HCEC 1CT (cell line): ENCODE measurements at regions not wholly inside any gene's neighbourhood (a gene's known extent, or its start where the extent isn't known, plus 50 kb on each side); places are given as distances from the start of the nearest gene placed in this dataset.

Experiments
- DNase-seq: peaks from one replicate; pipeline ENCODE4 v3.0.0-alpha.2; 2017

DNA sequence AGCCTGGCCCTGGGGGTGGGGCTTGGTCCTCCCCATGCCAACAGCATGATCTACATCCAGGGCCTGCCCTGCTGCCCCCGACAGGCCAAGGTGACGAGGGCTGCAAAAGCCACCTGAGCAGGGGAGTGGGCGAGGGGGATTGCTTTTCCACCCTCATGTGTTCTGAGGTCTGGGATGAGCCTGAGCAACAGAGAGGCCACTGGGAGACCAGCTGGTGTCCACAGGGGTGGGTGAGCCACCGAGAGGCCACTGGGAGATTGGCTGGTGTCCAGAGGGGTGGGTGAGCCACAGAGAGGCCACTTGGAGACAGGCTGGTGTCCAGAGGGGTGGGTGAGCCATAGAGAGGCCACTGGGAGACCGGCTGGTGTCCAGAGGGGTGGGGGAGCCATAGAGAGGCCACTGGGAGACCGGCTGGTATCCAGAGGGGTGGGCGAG is 147.4 kb upstream of the GPC1 start:
- DNase-seq, result no peak

DNA sequence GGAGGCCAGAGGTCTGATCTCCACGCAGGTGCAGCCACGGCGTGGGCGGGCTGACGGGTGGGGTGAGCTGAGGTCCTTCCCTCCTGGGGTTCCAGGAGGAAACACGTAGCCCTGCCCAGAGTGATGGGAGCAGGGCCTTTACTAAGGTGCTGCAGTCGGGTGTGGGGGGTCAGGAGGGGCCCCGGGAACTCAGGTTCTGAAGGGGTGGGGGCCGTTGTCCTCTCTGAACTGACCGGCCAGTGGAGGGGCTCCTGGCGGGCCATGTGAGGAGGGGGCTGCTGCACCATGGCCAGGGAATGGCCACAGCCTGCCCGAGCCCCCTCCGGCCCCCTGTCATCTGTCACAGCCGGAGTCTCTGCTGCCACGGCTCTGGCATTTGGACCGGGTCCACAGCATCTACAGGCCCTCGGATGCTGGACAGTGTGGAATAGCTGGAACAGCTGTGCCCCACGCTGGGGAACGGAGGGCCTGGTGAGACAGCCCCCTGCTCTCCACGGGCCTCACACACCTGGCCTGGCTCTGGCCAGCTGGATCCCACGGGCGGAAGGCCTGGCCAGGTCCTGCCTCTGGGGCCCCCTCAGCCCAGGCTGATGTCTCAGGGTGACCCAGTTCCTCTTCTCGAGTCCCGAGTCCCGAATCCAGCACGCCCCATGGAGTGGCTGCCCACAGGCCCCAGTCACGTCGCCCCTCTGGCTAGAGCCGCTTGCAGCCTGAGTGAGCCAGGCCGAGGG is 145.6 kb upstream of the GPC1 start:
- no peak for DNase-seq

DNA sequence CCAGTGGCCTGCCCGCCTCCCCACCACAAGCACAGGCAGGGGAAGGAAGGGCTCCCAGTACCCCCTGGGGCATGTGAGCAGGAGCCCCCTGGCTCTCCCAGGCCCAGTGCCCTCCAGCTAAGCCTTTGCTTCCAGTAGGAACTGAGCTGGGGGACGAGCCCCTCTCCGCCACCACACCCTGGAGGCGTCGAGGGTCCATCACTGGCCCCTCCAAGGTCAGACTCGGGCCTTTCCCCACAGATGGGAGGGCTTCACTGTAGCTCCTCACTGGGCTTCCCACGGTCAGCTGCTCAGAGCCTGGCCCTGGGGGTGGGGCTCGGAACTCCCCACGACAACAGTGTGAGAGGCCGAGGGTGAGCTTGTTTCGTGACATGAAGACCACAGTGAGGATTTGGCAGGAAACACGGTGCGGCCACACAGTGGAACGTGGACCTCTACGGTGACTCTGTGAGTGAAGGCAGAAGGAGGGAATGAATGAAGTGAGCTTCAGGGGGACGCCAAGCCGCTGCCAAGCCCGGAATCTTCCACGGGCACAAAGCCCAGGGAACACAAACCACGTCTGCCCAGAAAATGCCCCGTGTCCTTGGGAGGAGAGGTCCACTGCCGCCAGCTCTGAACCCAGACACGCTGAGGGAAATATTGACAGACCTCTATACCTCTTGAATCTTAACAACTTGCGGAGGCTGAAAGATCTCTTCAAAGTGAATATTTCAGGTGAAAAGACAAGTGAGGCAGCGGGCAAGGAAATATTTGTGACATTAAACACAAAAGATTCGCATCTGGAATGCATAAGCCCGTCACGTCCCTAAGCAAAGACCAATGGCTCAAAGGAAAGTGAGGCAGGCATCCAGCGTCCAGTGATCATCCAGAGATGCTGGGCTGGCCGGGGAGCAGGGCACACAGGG is 144.8 kb upstream of the GPC1 start:
- no peak for DNase-seq

DNA sequence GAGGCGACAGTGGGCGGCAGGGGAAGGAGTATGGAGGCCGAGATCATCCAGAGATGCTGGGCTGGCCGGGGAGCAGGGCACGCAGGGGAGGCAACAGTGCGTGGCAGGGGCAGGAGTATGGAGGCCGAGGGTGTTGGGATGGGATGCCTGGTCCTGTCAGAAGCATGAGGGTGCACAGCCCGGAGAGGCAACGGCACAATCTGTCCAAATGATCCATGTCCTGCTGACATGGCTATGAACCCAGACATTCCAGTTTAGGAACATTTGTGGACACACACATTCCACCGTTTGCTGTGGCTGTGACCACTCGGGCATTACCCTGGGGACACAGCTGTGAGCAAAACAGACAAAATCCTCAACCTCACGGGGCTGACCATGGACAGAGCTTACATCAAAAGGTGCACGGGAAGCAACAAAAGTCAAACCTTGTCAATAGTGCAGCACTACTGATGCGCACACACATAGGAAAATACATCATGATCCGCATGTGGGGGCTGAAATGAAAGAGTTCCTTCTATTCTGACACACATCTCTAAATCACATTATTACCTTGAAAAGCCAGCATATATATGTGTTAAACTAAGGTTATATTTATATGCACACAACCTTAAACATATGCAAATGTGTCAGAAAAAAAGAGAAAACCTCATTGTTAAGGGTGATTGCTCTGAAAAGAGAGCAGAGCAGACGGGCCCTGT is 144.0 kb upstream of the GPC1 start:
- no peak for DNase-seq

DNA sequence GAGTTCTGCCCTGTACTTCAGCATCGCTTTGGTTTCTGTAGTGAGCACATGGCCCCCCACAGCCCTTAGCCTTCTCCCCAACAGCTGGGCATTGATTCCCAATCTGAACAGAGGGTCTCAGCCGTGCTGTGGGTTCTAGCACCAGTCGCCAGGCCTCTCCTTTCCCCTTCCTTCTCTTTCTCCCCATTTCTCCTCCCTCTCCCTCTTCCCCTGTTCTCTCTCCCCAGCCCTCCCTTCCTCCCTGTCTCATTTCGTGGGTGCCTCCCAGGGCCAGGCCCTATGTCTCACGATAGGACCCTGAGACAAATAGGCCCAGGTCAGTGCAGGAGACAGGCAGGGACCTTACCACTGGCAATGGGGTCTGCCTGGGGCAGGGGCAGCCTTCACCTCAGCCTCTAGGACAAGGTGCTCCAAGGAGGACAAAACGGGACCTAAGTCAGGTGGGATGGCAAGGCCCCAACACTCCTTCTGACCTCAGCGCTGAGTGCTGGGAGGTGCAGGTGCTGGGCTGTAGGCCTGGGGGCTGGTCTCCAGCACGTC is 143.4 kb upstream of the GPC1 start:
- DNase-seq, result no peak

DNA sequence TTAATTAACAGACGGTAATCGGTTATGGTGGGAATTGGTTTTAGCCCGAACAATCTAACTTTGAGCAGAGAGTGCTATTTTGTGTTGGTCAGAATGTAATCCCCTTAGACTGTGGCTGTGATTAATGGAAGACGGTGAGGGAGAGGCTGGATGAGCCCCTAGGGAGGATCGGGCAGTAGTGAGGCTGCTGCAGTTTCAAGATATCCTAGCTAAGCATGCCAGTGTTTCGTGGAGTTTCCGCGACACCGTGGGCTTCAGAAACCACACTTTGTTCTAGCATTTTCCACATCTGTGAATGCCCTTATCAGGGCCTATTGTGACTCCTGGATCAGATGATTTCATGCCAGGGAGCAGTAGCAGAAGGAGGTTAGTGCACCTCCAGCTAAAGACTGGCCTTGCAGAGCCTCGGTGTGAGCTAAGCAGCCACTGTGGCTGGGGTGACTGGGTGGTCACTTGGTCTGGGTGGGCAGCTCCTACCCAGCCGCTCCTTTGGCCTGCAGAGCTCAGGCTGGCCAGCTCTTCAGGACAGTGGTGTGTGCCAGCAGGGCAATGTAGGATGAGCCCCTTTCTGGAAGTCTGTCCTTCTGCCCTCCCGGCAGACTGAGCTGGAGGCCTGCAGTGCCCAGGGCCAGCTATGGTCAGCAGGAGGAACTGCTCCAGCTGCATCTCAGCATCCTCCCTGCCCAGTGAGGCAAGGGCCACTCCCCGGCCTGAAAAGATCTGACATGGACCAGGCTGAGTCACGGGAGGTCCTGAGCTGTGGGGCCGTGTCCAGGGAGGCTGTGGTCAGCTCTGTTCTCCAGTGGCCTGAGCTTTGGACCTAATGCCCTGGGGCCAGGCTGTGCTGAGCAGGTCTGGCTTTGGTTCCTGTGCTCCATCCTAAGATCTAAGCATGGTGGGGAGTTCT is 142.6 kb upstream of the GPC1 start:
- no peak for DNase-seq

DNA sequence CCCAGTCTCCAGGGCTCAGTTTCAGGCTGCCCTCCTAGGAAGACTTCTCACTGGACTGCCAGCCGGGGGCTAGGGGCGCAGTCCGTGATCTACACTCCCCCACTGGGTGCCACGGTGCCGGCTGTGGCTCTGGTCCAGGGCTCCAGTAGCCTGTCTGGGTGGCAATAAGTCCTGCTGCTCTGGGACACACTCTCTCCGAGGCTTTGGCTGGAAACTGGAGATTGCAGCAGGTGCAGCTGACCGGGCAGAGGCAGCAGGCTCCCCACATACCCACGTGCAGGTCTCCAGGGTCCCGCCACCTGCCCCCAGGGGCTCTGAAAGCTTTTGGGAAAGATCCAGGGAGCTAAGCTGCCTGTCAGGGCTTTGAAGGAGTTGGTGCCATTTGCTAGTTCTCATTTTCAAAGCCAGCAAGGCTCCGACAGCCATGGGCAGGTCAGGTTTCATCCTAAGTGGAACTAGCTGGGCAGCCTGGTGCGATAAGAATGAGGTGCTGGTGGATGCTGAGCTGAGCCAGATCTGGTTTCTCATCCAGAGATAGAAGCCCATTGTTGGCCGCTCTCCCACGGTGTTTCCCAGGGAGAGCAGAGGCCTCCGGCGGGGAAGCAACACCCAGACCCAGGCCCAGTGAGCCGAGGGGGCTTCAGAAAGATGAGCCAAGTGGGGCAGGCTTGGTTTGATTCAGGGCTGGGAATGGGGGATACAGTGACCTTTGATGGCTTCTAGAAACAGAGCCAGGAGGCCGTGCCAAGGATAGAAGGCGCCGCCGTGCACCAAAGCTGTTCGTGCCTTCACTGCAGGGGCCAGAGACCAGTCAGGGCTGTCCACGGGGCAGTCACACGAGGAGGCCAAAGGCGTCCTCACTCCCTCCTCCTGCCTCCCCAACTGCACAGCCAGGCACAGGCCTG is 141.7 kb upstream of the GPC1 start:
- DNase-seq, result no peak

DNA sequence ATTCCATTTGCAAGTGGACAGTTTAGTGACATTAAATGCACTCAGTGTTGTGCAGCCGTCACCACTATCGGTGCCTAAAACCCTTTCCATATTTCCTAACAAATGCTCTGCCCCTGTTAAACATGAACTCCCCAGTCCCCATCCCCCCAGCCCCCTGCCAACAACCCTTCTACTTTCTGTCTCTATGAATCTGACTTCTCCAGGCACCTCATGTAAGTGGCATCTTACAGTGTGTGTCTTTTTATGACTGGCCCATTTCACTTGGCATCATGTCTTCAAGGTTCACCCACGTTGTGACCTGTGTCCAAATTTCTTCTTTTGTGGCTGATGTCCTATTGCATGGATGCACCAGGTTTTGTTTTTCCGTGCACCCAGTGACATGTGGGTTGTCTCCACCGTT is 140.9 kb upstream of the GPC1 start:
- no peak for DNase-seq

DNA sequence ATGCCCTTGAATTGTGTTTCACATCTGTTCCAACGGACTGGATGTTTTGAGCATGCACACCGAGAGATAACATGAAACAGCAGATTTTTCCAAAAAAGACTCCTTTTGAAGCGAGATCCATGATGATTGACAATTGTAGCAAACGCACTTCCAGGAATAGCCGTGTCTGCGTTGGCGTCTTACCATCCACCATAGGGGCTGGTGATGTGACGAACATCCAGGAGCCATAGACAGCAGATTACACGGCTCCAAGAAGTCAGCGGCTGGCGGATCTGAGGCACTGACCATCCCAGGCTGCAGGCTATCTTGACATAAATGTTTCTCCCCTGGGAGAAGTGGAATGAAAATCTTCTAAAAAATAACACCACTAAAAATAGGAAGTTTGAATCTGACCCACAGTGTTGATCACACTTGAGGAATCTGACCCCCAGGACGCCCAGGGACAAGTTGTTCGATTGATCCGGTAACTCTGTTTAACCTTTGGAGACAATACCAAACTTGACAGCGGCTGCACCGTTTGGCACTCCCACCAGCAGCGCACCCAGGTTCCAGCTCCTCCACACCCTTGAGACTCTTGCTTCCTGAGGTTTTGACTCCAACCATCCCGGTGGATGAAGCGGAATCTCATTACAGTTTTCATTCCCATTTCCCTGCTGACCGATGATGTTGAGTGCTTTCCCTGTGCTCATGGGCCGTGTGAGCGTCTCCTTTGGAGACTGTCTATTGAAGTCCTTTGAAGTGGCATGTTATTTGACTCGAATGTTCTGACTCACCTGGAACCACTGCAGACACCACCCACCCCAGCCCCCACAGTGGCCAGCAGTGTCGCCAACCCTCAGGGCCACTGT is 140.0 kb upstream of the GPC1 start:
- no peak for DNase-seq

DNA sequence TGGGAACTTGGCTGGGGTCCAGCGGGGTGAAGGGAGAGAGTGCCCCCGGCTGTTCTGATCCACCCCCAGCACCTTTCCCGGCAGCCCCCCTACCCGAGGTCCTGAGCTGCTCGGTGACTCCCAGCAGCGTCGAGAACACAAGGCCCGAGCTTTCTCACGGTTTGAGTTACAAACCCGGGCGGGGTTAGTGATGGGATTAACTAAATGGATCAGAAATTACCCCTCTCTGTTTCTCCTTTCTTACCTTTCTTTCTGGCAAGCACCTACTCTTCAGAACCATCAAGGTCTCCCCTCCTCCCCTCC is 139.4 kb upstream of the GPC1 start:
- DNase-seq, result no peak

DNA sequence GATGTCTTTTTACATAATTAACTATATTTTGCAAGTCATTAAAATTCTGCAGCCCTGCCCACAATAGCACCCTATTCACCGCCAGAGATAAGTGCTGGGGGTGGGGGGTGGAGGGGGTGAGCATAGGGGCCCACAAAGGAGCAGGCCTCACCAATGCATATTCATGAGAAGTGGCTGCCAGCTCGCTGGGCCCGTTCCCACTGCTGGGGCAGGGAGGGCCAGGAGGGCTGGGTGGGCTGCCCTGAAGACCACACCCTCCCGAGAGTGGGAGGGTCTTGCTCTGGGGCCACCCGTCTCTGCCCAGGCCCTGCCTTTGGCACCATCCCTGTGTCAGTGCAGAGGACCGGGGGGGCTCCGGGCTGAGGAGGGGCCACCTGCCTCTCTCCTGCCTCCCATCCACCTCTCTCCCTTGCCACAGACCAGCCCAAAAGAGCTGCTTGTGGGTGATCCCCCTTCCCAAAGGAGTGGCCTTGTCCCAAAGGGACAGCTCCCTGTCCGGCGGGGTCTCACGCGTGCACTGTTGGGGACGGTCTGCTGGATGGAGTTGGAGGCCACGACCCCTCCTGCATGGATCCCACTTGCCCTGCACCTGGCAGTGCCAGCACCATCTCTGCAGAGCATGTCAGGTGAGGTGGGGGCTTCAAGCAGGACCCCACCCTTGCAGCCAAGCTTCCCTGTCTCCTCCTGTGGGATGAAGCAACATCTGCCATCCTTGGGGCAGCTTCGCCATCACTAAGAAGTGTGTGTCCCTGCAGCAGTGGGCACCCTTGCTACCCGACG is 138.8 kb upstream of the GPC1 start:
- no peak for DNase-seq

DNA sequence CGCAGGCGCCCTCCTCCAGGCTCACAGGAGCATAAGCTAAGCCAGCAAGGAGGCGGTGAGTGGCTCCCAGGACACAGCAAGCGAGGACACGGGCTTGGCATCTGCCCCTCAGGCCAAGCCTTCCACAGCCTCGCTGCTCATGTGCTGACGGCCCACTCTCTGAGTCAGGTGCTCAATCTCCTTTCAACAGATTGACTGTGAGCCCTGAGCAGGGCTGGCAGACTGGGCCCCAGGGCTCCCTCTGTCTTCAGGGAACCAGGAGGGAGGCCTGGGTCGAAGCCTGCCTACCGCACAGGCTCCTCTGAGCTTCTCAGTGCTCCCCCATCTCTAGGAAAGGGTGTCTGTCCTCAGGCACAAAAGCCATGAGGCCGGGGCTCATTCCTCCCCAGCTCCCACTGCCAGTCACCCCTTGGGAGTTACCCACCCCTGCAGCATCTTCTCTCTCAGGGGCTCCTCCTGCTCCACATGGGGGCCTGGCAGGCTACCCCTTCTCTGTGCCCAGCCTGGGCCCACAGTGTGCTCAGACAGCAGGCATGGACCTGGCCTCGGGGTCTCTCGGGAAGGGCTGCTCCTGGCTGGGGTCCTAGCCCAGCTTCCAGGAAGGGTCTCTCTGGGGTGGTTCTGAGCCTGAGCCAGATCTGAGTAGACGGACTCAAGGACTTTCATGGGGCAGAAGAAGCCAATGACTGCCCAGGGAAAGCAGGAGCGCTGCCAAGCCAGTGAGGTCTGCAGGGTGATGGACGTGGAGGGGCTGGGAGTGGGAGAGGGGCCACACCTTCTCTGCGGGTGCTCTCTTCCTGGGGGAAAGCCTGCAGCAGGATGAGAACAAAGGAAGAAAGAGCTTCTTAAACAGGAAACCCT is 138.0 kb upstream of the GPC1 start:
- DNase-seq, result no peak

DNA sequence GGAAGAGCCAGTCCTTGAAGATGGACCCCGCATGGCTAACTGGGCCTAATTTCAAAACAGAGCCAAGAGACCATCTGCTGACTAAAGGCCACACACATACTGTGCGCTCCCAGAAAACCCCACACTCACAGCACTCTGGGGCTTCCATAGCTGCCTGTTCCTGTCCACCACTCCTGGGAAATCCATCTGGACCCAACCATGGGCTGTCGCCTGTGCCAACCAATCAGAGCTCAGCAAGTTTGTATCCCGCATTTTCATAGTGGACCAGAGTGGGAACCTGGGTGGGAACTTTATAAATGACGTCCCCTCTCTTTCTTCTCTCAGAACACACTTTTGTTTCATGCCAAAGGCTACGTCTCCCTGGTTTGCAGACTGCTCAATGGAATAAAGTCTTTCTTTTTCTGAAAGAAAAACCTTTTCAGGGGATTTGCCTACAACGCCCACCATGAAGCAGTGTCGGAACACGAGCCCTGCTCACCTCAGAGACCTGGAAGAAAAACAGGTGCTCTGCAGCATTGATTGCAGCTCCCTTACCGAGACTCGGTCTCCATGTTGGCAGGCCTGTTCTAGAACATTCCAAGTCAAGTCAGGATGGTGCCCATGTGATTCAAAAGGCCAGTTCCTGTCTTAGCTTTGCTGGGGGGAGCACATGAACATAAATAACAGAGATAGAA is 137.2 kb upstream of the GPC1 start:
- no peak for DNase-seq

DNA sequence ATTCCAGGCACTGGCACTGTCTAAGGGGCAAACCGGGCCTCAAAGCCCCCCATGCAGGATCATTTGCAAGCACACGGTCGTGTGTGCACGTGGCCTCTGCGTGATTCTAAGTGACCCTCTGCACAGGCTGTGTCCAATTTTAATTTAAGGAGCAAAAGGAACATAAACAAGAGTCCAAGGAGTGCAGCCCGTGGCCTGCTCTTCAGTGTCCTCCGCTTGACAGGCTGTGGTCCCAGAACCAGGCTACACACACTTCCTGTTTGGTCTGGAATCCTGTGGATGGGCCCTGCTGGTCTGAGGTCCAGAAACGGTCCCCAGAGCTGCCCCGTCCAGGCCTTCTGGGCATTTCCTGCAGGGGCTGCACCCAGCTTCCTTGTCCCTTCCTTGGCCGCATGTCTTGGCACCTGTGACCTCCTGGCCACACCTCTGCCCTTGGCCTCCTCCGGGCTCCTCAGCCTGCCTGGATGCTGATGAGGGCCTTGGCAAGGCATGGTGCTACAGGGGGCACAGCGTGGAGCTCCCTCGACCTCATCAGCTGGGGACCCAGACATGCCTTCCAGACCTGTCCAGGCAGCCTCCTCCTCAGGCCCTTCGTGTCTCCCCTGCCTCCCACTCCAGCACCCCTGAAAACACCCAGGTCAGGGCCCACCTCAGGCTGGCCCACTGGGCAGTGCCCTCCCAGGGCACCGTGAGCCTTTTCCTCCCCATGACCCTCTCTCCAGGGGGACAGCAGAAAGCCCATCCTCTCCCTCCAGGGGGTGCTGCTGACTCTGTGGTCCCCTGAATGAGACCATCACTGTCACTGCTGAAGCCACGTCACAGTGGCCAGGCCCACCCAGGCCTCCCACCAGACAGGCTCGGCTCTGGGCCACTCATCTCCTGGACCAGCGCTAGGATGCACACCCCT is 136.4 kb upstream of the GPC1 start:
- no peak for DNase-seq

DNA sequence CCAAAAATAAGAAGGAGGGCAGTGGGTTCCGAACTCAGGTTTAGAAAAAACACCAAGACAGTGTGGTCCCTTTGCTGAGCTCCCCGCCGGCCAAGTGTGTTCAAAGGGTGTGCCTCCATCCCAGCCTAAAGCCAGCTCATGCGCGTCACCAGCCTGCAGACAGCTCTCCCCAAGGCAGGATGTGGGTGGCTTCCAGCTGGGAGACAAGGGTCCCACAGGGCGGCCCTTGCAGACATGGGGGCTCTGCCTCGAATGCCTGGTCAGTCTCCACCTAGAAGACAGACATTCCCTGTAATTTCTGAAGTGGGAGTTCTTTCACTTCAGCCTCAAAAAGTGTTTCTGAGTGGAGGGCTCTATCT is 135.8 kb upstream of the GPC1 start:
- DNase-seq, result no peak

DNA sequence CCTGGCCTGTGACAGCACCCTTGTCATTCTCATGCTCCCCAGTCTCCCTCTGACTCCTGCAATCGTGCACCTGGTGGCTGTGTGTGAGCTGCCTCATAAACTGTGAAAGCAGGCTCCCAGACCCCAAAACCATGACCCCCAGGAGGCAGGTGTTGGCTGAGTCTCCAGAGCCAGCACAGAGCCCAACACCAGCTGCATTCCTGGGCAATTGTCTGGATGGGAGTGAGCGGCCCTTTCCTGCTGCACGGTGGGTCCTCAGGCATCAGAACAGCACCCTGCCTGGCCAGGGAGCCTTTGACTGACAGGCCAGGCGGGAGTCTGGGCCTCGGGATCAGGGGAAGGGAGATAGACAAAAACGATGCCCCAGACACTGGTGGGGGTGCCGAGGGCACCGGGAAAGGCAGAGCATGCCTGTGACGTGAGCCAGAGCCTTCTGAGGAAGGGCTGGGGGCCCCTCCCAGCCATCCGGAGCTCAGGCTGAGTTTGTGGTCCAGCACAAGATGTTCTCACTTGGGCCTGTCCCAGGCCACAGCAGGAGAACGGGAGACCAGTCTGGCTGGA is 135.1 kb upstream of the GPC1 start:
- no peak for DNase-seq

DNA sequence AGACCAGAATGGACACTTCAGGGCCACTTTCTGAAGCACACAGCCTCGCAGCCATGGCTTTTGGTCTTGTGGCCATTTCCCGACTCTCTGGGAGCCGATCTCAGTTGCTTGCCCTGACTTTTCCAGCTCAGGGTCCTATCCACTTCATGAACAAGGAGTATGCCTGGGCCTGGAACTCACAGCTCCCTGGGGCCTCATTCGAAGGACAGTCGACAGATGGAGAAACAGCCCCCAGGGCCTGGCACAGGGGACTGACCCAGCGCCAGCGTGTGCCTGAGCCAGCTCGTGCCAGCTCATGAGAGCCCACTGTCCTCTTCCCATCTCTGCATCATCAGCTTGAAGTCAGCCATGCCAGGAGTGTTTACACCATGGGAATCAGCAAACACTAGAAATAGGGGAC is 134.6 kb upstream of the GPC1 start:
- no peak for DNase-seq
